Prostate gland (tissue), 2 donors: ENCODE measurements at regions not wholly inside any gene's neighbourhood (a gene's known extent, or its start where the extent isn't known, plus 50 kb on each side); places are given as distances from the start of the nearest gene placed in this dataset.
A peak's percentile ranks its signal among the peaks of the same experiment; 100 is the strongest.

Source experiments
- DNase-seq: peaks from one replicate; pipeline ENCODE4 v3.0.0-alpha.2; 2019; ENCODE audit warnings: low spot score
- H3K27ac ChIP-seq, 2 donors: fragments of 200-600 bp; sonication (generic); 2 replicates each; pipeline ENCODE4 v1.5.1; 2017 to 2019
- H3K27me3 ChIP-seq: fragments of 200-600 bp; sonication (generic); replicated peaks from 2 replicates; pipeline ENCODE4 v1.5.1; 2019; ENCODE audit not compliant: insufficient read depth
- H3K36me3 ChIP-seq, 2 donors: fragments of 200-600 bp; sonication (generic); 1 replicate in 1 of 2; 2 replicates in 1 of 2; pipeline versions ENCODE4 v1.5.1 to v1.8.1; 2017 to 2019
- H3K4me1 ChIP-seq: fragments of 200-600 bp; sonication (generic); replicated peaks from 2 replicates; pipeline ENCODE4 v1.5.1; 2019
- H3K4me3 ChIP-seq, 2 donors: fragments of 200-600 bp; sonication (generic); 2 replicates each; pipeline ENCODE4 v1.5.1; 2017 to 2019
- H3K9me3 ChIP-seq: fragments of 200-600 bp; sonication (generic); 2 replicates; pipeline ENCODE4 v1.5.1; 2017
- POLR2A ChIP-seq: fragments of 450-650 bp; IDR thresholded peaks from one replicate; pipeline ENCODE4 v1.6.1; 2016; ENCODE audit warnings: antibody characterized with exemption, mild to moderate bottlenecking
- POLR2AphosphoS5 ChIP-seq: sonication (generic); formaldehyde crosslinking; IDR thresholded peaks from one replicate; pipeline ENCODE4 v1.6.1; 2017; ENCODE audit warnings: antibody characterized with exemption
- WGBS: methylation state at CpG from one replicate; pipeline ENCODE4 v1.1.5; 2018; 5-methylcytosine and 5-hydroxymethylcytosine counted together
- intact Hi-C: fragments of 100-400 bp; cut with DNase I; formaldehyde crosslinking; loops from one replicate; pipeline ENCODE4 v1.14.2; 2022
- TF ChIP-seq, protein P1 (sequence below), 4 experiments: fragments of 200-600 bp in 2 of 4; fragments of 450-650 bp in 2 of 4; sonication (generic) in 2 of 4; IDR thresholded peaks; 1 replicate in 3 of 4; 2 replicates in 1 of 4; pipeline ENCODE4 v1.5.1; 2016 to 2019; ENCODE audit warnings: antibody characterized with exemption in 4 of 4, mild to moderate bottlenecking in 2 of 4, moderate library complexity in 2 of 4

DNA sequence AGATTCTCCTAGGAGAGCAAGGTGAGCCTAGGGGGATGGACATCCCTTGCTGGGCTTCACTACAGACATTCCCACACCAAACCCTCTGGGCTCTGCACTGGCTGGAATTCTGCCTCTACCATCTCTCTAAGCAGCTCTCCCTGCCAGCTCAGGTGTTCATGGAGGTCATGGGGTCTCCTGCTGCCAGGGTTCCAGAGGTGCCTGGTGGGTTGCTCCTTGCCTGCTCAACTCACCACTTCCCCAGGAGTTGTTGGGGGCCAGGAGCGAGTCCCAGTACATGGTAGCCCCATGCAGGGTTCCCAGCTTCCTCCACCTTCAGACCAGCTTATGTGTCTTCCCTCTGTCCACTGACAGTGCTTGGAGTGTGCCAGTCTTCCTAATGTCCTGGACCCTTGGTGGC, 167.8 kb upstream of the PAQR3 start:
- Histone ChIP-seq H3K27me3 (no peaks in the 10 kb centered on the region), H3K36me3 (no peaks in the 10 kb centered on the region), H3K9me3 (no peaks in the 10 kb centered on the region), H3K4me3 (no peak overlapping the region), H3K27ac (no peak overlapping the region), H3K4me1 (no peaks in the 10 kb centered on the region)
- DNase-seq: no peak
- WGBS: 100% methylated on average over 1 of the region's 1 CpG
- no peak for TF ChIP-seq POLR2AphosphoS5
- TF ChIP-seq, protein P1, sequence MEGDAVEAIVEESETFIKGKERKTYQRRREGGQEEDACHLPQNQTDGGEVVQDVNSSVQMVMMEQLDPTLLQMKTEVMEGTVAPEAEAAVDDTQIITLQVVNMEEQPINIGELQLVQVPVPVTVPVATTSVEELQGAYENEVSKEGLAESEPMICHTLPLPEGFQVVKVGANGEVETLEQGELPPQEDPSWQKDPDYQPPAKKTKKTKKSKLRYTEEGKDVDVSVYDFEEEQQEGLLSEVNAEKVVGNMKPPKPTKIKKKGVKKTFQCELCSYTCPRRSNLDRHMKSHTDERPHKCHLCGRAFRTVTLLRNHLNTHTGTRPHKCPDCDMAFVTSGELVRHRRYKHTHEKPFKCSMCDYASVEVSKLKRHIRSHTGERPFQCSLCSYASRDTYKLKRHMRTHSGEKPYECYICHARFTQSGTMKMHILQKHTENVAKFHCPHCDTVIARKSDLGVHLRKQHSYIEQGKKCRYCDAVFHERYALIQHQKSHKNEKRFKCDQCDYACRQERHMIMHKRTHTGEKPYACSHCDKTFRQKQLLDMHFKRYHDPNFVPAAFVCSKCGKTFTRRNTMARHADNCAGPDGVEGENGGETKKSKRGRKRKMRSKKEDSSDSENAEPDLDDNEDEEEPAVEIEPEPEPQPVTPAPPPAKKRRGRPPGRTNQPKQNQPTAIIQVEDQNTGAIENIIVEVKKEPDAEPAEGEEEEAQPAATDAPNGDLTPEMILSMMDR (IDR thresholded peaks at IDR 0.05): no peak
- no peak for TF ChIP-seq POLR2A
- intact Hi-C loops: no loop called here

DNA sequence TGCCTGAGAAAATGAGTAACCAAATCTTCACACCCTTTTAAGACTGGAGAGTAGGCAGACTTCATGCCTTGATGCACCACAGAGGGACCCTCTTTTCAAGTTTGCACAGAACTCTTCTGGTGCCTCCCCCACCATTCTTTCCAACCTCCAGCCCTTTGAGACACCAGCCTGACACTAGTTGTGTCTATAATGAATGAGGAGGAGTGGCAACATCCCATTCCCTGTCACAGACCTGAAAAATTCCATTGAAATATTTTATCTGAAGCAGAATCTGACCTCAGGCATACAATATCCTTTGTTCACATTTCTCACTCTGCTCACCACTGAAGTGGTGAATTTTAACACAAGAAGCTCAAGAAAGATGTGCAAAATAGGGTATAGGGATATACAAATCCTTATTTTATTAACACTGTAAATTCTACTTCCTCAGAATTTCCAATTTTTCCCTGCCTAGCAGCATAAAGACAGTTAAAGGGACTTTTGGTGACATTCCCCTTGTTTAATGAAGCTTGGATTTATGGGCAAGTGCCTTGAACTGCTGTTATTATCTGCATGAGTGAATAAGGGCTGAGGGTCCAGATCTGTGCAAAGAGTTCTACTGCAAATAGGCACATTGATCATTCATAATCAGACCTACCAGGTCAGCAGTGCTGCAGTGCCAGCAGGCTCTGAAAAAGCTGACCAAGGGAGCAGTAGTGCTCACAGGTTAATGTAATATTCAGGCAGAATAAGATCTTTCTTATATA, 149.9 kb upstream of the PAQR3 start:
- intact Hi-C loops: loop anchor here (10.0 kb wide), 2 partner anchors 86 to 196 kb away; no protein-coding TSS in a partner anchor
- no peaks in the 10 kb centered on the region for H3K9me3 ChIP-seq
- H3K27ac ChIP-seq: no peak overlapping the region
- H3K4me1 ChIP-seq: no peaks in the 10 kb centered on the region
- no peak overlapping the region for H3K4me3 ChIP-seq
- TF ChIP-seq POLR2AphosphoS5: no peak
- TF ChIP-seq, protein P1 (IDR thresholded peaks at IDR 0.05): no peak
- TF ChIP-seq POLR2A: no peak
- H3K27me3 ChIP-seq: no peaks in the 10 kb centered on the region
- H3K36me3 ChIP-seq: no peaks in the 10 kb centered on the region
- no peak for DNase-seq

DNA sequence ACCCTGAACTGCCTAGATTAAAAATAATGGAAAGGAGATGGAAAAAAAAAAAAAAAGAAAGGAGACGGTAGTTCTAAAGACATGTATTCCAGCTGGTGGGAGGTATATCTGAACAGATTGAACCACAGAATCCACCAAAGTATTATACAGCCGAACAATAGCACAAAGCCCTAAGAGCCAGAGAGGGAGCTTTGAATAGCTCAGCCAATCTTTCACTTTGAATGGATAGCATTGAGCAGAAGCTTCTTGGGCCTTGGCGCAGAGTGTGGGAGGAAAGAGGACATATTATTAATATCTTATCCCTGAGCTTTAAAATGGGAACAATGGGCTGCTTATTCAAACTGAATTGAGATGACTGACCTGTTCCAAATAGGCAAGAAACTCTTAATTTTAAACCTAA, 147.8 kb upstream of the PAQR3 start:
- H3K27ac ChIP-seq: no peak overlapping the region
- no peaks in the 10 kb centered on the region for H3K36me3 ChIP-seq
- WGBS: 84% methylated on average over 3 of the region's 3 CpGs
- H3K9me3 ChIP-seq: no peaks in the 10 kb centered on the region
- no peak for TF ChIP-seq POLR2A
- TF ChIP-seq, protein P1 (IDR thresholded peaks at IDR 0.05): no peak
- no peak for TF ChIP-seq POLR2AphosphoS5
- H3K27me3 ChIP-seq: no peaks in the 10 kb centered on the region
- H3K4me1 ChIP-seq: no peaks in the 10 kb centered on the region
- no peak for DNase-seq
- H3K4me3 ChIP-seq: no peak overlapping the region
- intact Hi-C loops: loop anchor here (10.0 kb wide), 2 partner anchors 88 to 198 kb away; no protein-coding TSS in a partner anchor

DNA sequence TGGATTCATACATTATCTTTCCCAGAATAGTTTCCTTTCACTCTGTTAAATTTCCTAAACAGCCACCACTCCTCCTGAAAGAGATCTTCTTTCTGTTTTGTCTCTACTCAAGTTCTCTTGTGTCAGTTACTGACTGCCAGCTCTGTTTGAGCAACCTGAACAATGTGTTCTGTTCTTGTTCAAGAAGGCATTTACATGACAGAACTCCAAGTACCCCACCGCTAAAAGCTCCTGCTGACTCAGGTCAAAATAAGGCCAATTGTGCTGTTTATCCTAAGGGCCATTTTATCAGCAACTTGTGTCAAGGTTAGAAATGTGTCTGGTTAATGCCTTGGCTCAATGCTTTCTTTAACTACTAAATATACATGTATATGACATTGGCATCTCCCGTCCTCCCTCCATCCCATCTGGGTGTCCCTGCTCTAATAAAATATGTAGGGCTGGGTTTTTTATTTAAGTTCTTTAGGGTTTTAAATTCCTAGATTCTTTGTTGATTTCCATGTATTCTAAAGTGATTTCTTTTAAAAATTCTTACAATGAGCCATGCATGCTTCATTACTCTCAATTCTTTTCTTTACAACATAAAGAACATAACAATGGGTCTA, 144.3 kb upstream of the PAQR3 start:
- Histone ChIP-seq H3K36me3 (no peaks in the 10 kb centered on the region), H3K9me3 (no peaks in the 10 kb centered on the region), H3K4me3 (peak overlapping the region in 1 of 2 donors; percentile 7), H3K27me3 (no peaks in the 10 kb centered on the region), H3K4me1 (no peaks in the 10 kb centered on the region), H3K27ac (peak overlapping the region; percentile 70 to 79)
- peak; percentile 78 for DNase-seq
- TF ChIP-seq POLR2AphosphoS5 (peak; percentile 97), POLR2A (no peak)
- WGBS: 19% methylated on average over 2 of the region's 2 CpGs
- intact Hi-C loops: loop anchor here (10.0 kb wide), 2 partner anchors 91 to 201 kb away; no protein-coding TSS in a partner anchor

DNA sequence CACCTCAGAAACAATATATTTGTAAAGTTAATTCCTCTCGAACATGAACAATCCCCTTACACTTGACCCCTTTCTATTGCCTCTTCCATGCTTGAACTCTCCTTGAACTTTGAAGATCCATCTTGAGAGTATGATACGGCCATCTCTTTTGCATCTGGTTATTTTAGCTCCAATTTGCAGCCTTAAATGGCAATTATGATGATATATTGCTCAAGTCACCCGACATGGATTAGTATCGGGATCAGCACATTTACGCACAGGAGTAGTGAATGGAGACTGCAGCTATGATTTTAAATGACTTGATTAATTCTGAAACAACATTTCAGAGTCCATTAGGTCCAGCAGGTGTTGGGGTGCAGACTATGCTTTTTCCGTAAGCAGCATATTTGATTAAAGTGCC, 143.8 kb upstream of the PAQR3 start:
- peak overlapping the region in 1 of 2 donors; percentile 7 for H3K4me3 ChIP-seq
- WGBS: 46% methylated on average over 6 of the region's 6 CpGs
- no peak for DNase-seq
- intact Hi-C loops: loop anchor here (10.0 kb wide), 2 partner anchors 92 to 202 kb away; no protein-coding TSS in a partner anchor
- H3K27ac ChIP-seq: peak overlapping the region; percentile 70 to 79
- H3K9me3 ChIP-seq: no peaks in the 10 kb centered on the region
- no peaks in the 10 kb centered on the region for H3K4me1 ChIP-seq
- no peak for TF ChIP-seq POLR2AphosphoS5
- TF ChIP-seq, protein P1 (IDR thresholded peaks at IDR 0.05): no peak
- TF ChIP-seq POLR2A: no peak
- H3K36me3 ChIP-seq: no peaks in the 10 kb centered on the region
- H3K27me3 ChIP-seq: no peaks in the 10 kb centered on the region
